ENCODE measurements at regions not wholly inside any gene's neighbourhood (a gene's known extent, or its start where the extent isn't known, plus 50 kb on each side); places are given as distances from the start of the nearest gene placed in this dataset.

DNA sequence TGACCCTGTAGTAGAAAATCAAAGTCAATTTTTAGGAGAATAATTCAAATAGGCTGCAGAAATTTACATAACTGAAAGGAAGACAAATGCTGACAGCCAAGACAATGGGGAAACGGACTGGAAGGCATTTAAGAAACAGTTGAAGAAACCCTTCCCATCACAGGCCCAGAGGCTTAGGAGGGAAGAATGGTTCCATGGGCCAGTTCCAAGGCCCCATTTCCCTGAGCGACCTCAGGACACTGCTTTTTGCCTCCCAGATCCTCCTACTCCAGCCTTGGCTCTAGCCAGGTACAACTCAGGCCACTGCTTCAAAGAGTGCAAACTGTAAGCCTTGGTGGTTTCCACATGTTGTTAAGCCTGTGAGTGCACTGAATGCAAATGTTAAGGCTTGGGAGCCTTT is 184.1 kb upstream of the SGCD start:
- TF ChIP-seq, protein P1, sequence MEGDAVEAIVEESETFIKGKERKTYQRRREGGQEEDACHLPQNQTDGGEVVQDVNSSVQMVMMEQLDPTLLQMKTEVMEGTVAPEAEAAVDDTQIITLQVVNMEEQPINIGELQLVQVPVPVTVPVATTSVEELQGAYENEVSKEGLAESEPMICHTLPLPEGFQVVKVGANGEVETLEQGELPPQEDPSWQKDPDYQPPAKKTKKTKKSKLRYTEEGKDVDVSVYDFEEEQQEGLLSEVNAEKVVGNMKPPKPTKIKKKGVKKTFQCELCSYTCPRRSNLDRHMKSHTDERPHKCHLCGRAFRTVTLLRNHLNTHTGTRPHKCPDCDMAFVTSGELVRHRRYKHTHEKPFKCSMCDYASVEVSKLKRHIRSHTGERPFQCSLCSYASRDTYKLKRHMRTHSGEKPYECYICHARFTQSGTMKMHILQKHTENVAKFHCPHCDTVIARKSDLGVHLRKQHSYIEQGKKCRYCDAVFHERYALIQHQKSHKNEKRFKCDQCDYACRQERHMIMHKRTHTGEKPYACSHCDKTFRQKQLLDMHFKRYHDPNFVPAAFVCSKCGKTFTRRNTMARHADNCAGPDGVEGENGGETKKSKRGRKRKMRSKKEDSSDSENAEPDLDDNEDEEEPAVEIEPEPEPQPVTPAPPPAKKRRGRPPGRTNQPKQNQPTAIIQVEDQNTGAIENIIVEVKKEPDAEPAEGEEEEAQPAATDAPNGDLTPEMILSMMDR (conservative IDR thresholded peaks at IDR 0.05; ENCODE audit: low read depth, low read length), result no peak
- TF ChIP-seq CEBPB (IDR thresholded peaks at IDR 0.05; ENCODE audit: low read depth, low read length) (no peak), RAD21 (IDR thresholded peaks at IDR 0.05; ENCODE audit: low read length) (no peak), POLR2A (IDR thresholded peaks at IDR 0.05; ENCODE audit: low read depth, low read length) (no peak), BHLHE40 (IDR thresholded peaks at IDR 0.05; ENCODE audit: low read depth, low read length) (no peak), MAFK (IDR thresholded peaks at IDR 0.05; ENCODE audit: low read depth, low read length) (no peak), RCOR1 (IDR thresholded peaks at IDR 0.05; ENCODE audit: insufficient replicate concordance, low read length) (no peak), FOS (IDR thresholded peaks at IDR 0.05; ENCODE audit: low read depth, low read length) (no peak), RFX5 (IDR thresholded peaks at IDR 0.05; ENCODE audit: low read depth, low read length) (no peak), NFE2L2 (IDR thresholded peaks at IDR 0.05; ENCODE audit: low read depth, low read length) (no peak), MXI1 (IDR thresholded peaks at IDR 0.05; ENCODE audit: borderline replicate concordance, low read depth, low read length) (no peak), CHD1 (IDR thresholded peaks at IDR 0.05; ENCODE audit: low read depth, low read length) (no peak)
